Sigmoid colon (tissue), 6 donors: ENCODE measurements at regions not wholly inside any gene's neighbourhood (a gene's known extent, or its start where the extent isn't known, plus 50 kb on each side); places are given as distances from the start of the nearest gene placed in this dataset.
"Not testable (repeated sequence)": the region's sequence is repeated elsewhere in the genome, so short reads cannot be mapped to it uniquely, and the experiment has no call there.

ENCODE experiments used
- DNase-seq: peaks from one replicate; pipeline ENCODE4 v3.0.0-alpha.2; 2019
- H3K27ac ChIP-seq, 4 donors: fragments of 200-600 bp; sonication (generic); one replicate each; pipeline ENCODE4 v1.5.1; 2016 to 2019; ENCODE audit warnings: mild to moderate bottlenecking in 1 of 4
- H3K27me3 ChIP-seq, 3 donors: fragments of 200-600 bp; sonication (generic); one replicate each; pipeline ENCODE4 v1.5.1; 2019; ENCODE audit warnings: mild to moderate bottlenecking in 1 of 3
- H3K36me3 ChIP-seq, 4 donors: fragments of 200-600 bp; sonication (generic); one replicate each; pipeline ENCODE4 v1.5.1; 2016 to 2019
- H3K4me1 ChIP-seq, 4 donors: fragments of 200-600 bp; sonication (generic); one replicate each; pipeline ENCODE4 v1.5.1; 2017 to 2019
- H3K4me3 ChIP-seq, 4 donors: fragments of 200-600 bp; sonication (generic); one replicate each; pipeline ENCODE4 v1.5.1; 2017 to 2019; ENCODE audit warnings: mild to moderate bottlenecking in 2 of 4, moderate library complexity in 1 of 4
- H3K9me3 ChIP-seq, 4 donors: fragments of 200-600 bp in 3 of 4; sonication (generic) in 3 of 4; one replicate each; pipeline versions ENCODE4 v1.5.1 to v1.6.1; 2013 to 2019
- EP300 ChIP-seq, 4 donors: sonication (generic); formaldehyde crosslinking; IDR thresholded peaks; one replicate each; pipeline ENCODE4 v1.6.1; 2017; ENCODE audit warnings: antibody characterized with exemption in 4 of 4
- POLR2A ChIP-seq, 2 donors: fragments of 450-650 bp; IDR thresholded peaks; one replicate each; pipeline ENCODE4 v1.6.1; 2016; ENCODE audit warnings: antibody characterized with exemption in 2 of 2, mild to moderate bottlenecking in 2 of 2, moderate library complexity in 2 of 2
- POLR2AphosphoS5 ChIP-seq, 4 donors: sonication (generic); formaldehyde crosslinking; IDR thresholded peaks; one replicate each; pipeline ENCODE4 v1.6.1; 2017; ENCODE audit warnings: antibody characterized with exemption in 4 of 4
- WGBS, 2 donors: extraction: QIAGEN DNeasy Blood & Tissue Kit; methylation state at CpG; one replicate each; pipeline ENCODE4 v1.1.7; 2013; 5-methylcytosine and 5-hydroxymethylcytosine counted together
- intact Hi-C: fragments of 100-400 bp; cut with DNase I; formaldehyde crosslinking; loops from one replicate; pipeline ENCODE4 v1.15.1; 2023
- TF ChIP-seq, protein P1 (sequence below), 4 experiments: fragments of 450-650 bp in 3 of 4; fragments of 200-600 bp in 1 of 4; IDR thresholded peaks; one replicate each; pipeline ENCODE4 v1.5.1; 2016 to 2019; ENCODE audit warnings: antibody characterized with exemption in 4 of 4, mild to moderate bottlenecking in 3 of 4, moderate library complexity in 2 of 4
- donor health status: healthy with polysubstance abuse.
- donor health status: healthy.

DNA sequence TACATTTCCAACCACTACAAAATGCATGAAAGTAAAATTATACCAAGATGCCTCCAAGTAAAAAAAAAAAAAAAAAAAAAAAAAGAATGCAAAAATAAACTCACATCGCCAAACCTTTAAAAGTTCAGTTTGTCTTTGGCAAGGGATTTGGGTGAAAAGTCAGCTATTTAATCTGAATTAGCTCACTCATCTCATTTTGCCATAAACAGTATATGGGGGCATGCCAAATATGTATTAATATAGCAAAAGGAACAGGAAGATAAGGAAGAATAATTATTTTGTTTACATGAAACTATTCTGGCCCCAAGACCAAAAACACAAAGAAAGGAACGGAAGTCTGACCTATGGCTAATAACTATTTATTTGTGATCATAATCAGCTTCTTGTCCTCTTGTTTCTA is 114.7 kb upstream of the SLC6A14 start:
- H3K4me1 ChIP-seq: peaks cover 0 to 6% (median 2%) of the 10 kb centered on the region in 4 donors
- H3K27me3 ChIP-seq: no peaks in the 10 kb centered on the region
- H3K9me3 ChIP-seq: no peaks in the 10 kb centered on the region
- TF ChIP-seq POLR2A (IDR thresholded peaks at IDR 0.05): no peak
- TF ChIP-seq EP300 (IDR thresholded peaks at IDR 0.05): no peak
- no peak for TF ChIP-seq POLR2AphosphoS5 (IDR thresholded peaks at IDR 0.05)
- TF ChIP-seq, protein P1, sequence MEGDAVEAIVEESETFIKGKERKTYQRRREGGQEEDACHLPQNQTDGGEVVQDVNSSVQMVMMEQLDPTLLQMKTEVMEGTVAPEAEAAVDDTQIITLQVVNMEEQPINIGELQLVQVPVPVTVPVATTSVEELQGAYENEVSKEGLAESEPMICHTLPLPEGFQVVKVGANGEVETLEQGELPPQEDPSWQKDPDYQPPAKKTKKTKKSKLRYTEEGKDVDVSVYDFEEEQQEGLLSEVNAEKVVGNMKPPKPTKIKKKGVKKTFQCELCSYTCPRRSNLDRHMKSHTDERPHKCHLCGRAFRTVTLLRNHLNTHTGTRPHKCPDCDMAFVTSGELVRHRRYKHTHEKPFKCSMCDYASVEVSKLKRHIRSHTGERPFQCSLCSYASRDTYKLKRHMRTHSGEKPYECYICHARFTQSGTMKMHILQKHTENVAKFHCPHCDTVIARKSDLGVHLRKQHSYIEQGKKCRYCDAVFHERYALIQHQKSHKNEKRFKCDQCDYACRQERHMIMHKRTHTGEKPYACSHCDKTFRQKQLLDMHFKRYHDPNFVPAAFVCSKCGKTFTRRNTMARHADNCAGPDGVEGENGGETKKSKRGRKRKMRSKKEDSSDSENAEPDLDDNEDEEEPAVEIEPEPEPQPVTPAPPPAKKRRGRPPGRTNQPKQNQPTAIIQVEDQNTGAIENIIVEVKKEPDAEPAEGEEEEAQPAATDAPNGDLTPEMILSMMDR (IDR thresholded peaks at IDR 0.05): no peak
- H3K27ac ChIP-seq: no peak overlapping the region
- no peaks in the 10 kb centered on the region for H3K36me3 ChIP-seq
- intact Hi-C loops: no loop called here
- DNase-seq: no peak
- 81 to 87% methylated on average over 2 of the region's 2 CpGs for WGBS, 2 donors
- no peak overlapping the region for H3K4me3 ChIP-seq

DNA sequence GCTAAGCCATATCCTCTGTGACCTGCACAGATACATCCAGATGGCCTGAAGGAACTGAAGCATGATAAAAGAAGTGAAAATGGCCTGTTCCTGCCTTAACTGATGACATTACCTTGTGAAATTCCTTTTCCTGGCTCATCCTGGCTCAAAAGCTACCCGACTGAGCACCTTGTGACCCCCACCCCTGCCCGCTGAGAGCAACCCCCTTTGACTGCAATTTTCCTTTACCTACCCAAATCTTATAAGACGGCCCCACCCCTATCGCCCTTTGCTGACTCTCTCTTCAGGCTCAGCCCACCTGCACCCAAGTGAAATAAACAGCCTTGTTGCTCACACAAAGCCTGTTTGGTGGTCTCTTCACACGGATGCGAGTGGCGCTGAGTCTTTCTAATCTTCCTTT is 104.4 kb upstream of the SLC6A14 start:
- H3K27ac ChIP-seq, H3K27me3 ChIP-seq, DNase-seq, intact Hi-C loops, H3K4me1 ChIP-seq, H3K4me3 ChIP-seq, H3K9me3 ChIP-seq, H3K36me3 ChIP-seq: not testable (repeated sequence)
- WGBS, 2 donors: 72 to 87% methylated on average over 7 of the region's 7 CpGs

DNA sequence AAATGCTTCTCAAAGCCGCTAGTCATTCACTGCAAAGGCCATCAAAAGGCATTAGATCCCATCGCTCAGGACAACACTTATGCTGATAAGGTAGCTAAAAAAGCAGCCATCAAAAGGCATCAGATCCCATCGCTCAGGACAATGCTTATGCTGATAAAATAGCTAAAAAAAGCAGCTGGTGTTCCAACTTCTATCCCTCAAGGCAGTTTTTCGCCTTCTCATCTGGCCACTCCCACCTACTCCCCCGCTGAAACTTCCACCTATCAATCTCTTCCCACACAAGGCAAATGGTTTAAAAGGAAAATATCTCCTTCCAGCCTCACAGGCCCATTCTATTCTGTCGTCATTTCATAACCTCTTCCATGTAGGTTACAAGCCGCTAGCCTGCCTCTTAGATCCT is 101.6 kb upstream of the SLC6A14 start:
- H3K27me3 ChIP-seq, H3K9me3 ChIP-seq, H3K4me1 ChIP-seq, H3K4me3 ChIP-seq, intact Hi-C loops, DNase-seq, H3K27ac ChIP-seq, H3K36me3 ChIP-seq: not testable (repeated sequence)
- WGBS, 2 donors: 52 to 69% methylated on average over 7 of the region's 7 CpGs

DNA sequence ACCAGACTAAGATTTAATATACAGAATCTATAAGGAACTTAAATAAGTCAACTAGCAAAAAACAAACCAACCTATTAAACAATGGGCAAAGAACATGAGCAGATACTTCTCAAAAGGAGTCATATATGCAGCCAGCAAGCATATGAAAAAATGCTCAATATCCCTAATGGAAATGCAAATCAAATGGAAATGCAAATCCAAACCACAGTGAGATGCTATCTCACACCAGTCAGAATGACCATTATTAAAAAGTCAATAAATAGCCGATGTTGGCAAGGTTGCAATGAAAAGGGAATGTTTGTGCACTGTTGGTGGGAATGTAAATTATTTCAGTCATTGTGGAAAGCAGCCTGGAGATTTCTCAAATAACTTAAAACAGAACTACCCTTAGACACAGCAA is 97.0 kb upstream of the SLC6A14 start:
- Histone ChIP-seq H3K4me3 (no peak overlapping the region), H3K4me1 (no peaks in the 10 kb centered on the region), H3K36me3 (no peaks in the 10 kb centered on the region), H3K9me3 (no peaks in the 10 kb centered on the region), H3K27ac (no peak overlapping the region), H3K27me3 (no peaks in the 10 kb centered on the region)
- TF ChIP-seq POLR2AphosphoS5 (IDR thresholded peaks at IDR 0.05) (no peak), POLR2A (IDR thresholded peaks at IDR 0.05) (no peak), EP300 (IDR thresholded peaks at IDR 0.05) (no peak)
- TF ChIP-seq, protein P1 (IDR thresholded peaks at IDR 0.05): no peak
- no peak for DNase-seq
- WGBS, 2 donors: 93 to 98% methylated on average over 1 of the region's 1 CpG
- intact Hi-C loops: no loop called here

DNA sequence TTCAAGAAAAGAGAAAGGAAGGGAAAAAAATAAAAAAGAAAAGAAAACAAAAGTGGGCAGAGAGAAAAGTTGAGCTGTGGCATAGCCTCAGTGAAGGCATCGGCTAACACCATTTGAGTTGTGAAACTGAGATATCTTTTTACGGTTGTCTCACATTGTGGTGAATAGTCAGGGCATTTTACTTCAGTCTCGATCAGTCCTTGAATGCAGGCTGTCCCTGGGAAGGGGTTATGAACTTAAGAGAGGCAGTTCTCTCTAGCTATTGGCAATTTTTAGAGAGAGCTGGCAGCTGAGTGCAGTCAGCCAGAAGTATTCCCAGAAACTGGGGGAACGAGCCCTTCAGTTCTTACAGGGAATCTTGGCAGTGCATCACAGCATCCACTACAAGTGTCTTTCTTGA is 93.5 kb upstream of the SLC6A14 start:
- 48 to 50% methylated on average over 4 of the region's 4 CpGs for WGBS, 2 donors

DNA sequence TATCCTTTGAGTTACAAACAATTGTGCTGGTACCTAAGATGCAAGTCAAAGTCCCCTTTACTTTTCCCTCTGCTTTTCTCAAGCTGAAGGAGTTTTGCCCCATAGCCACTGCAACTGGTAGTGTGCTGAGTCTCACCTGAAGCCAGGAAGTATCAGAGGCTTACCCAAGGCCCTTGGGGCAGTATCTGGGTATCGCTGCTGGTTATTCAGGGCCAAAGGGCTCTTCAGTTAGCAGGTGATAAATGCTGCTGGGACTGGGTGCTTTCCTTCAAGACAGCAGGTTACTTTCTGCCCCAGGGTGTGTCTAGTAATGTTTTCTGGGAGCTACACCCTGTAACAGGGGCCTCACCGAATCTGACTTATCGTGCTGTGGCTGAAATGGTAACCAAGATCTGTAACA is 90.4 kb upstream of the SLC6A14 start:
- Histone ChIP-seq H3K4me1 (no peaks in the 10 kb centered on the region), H3K36me3 (no peaks in the 10 kb centered on the region), H3K9me3 (no peaks in the 10 kb centered on the region), H3K4me3 (no peak overlapping the region), H3K27me3 (no peaks in the 10 kb centered on the region), H3K27ac (no peak overlapping the region)
- WGBS, 2 donors: 36 to 74% methylated on average over 3 of the region's 3 CpGs
- no peak for DNase-seq
- intact Hi-C loops: no loop called here
- no peak for TF ChIP-seq EP300 (IDR thresholded peaks at IDR 0.05)
- TF ChIP-seq, protein P1 (IDR thresholded peaks at IDR 0.05): no peak

More for the DNA sequence above, 93.5 kb upstream of the SLC6A14 start:
- H3K4me3 ChIP-seq: no peak overlapping the region
- H3K27me3 ChIP-seq: no peaks in the 10 kb centered on the region
- DNase-seq: no peak
- intact Hi-C loops: no loop called here
- no peaks in the 10 kb centered on the region for H3K4me1 ChIP-seq
- no peak overlapping the region for H3K27ac ChIP-seq
- H3K9me3 ChIP-seq: no peaks in the 10 kb centered on the region
- no peaks in the 10 kb centered on the region for H3K36me3 ChIP-seq
- TF ChIP-seq POLR2A (IDR thresholded peaks at IDR 0.05) (no peak), POLR2AphosphoS5 (IDR thresholded peaks at IDR 0.05) (no peak), EP300 (IDR thresholded peaks at IDR 0.05) (no peak)
- TF ChIP-seq, protein P1 (IDR thresholded peaks at IDR 0.05): no peak
